Thyroid gland (tissue), 4 donors: ENCODE measurements at regions not wholly inside any gene's neighbourhood (a gene's known extent, or its start where the extent isn't known, plus 50 kb on each side); places are given as distances from the start of the nearest gene placed in this dataset.

Experiments
- DNase-seq, 2 donors: peaks; one replicate each; pipeline ENCODE4 v3.0.0-alpha.2; 2019
- H3K27ac ChIP-seq, 3 donors: fragments of 200-600 bp; sonication (generic); 1 replicate in 2 of 3; 2 replicates in 1 of 3; pipeline ENCODE4 v1.5.1; 2016 to 2019; ENCODE audit warnings: mild to moderate bottlenecking in 1 of 3, moderate library complexity in 1 of 3
- H3K27me3 ChIP-seq: fragments of 200-600 bp; sonication (generic); one replicate; pipeline ENCODE4 v1.5.1; 2019
- H3K36me3 ChIP-seq, 2 donors: fragments of 200-600 bp; sonication (generic); one replicate each; pipeline ENCODE4 v1.5.1; 2016 to 2019
- H3K4me1 ChIP-seq, 2 donors: fragments of 200-600 bp; sonication (generic); one replicate each; pipeline ENCODE4 v1.5.1; 2017 to 2019
- H3K4me3 ChIP-seq, 3 donors: fragments of 200-600 bp; sonication (generic); replicated peaks in 1 of 3; 1 replicate in 2 of 3; 2 replicates in 1 of 3; pipeline ENCODE4 v1.5.1; 2016; ENCODE audit warnings: mild to moderate bottlenecking in 1 of 3
- H3K9me3 ChIP-seq: fragments of 200-600 bp; sonication (generic); one replicate; pipeline ENCODE4 v1.5.1; 2017
- CTCF ChIP-seq, 6 experiments: fragments of 200-600 bp in 3 of 6; fragments of 450-650 bp in 3 of 6; sonication (generic) in 3 of 6; IDR thresholded peaks; one replicate each; pipeline ENCODE4 v1.5.1; 2016 to 2019; ENCODE audit warnings: antibody characterized with exemption in 6 of 6, mild to moderate bottlenecking in 2 of 6, inconsistent platforms in 1 of 6, moderate library complexity in 1 of 6
- POLR2A ChIP-seq, 2 donors: fragments of 450-650 bp; IDR thresholded peaks; one replicate each; pipeline ENCODE4 v1.6.1; 2017; ENCODE audit warnings: antibody characterized with exemption in 2 of 2, mild to moderate bottlenecking in 2 of 2, moderate library complexity in 1 of 2
- WGBS, 2 donors: methylation state at CpG; one replicate each; pipeline ENCODE4 v1.1.5; 2017; 5-methylcytosine and 5-hydroxymethylcytosine counted together
- intact Hi-C: fragments of 100-400 bp; cut with DNase I; formaldehyde crosslinking; loops from one replicate; pipeline ENCODE4 v1.15.1; 2023

DNA sequence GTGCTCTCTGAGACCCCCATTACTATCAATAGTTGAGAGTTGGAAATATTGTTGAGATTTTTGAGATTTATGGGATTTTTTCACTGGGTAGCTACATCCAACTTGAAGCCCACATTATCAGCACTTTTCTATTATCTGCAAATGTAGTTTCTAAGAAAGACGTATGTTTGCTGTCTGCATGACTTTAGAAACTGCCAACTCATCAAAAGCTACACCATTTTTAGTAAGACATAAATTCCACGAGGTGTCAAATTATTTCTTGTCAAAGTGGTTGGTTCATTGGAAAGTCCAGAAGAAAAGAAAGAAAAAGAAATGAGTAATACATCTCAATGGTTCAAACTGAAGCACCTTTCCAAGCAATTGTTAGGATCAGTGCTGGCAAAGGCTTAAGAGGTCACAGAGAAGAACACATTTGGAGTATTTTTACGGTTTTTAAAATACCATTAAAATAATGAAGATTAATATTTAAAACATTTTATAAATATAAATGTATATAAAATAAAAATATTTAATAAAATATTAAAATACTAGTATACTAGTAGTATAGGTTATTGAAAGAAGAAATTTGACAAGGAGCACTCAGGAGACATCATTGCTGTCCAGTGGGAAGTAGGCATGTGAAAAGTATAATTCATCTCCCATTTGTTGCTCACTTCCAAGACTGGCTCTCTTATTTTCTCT lies 463.5 kb downstream of the TAFA4 start:
- Histone ChIP-seq H3K27ac (no peak overlapping the region), H3K9me3 (no peaks in the 10 kb centered on the region), H3K4me3 (no peak overlapping the region), H3K4me1 (no peaks in the 10 kb centered on the region), H3K36me3 (no peaks in the 10 kb centered on the region), H3K27me3 (no peaks in the 10 kb centered on the region)
- WGBS, 2 donors = 82 to 86% methylated on average over 3 of the region's 3 CpGs
- DNase-seq = no peak
- intact Hi-C loops = no loop called here
- no peak for TF ChIP-seq POLR2A (IDR thresholded peaks at IDR 0.05)
- TF ChIP-seq CTCF (IDR thresholded peaks at IDR 0.05) = no peak

GRCh38 chr3:68467465-68467864 lies 464.9 kb downstream of the TAFA4 start:
- no peaks in the 10 kb centered on the region for H3K36me3 ChIP-seq
- no peak for DNase-seq
- WGBS, 2 donors = 43 to 51% methylated on average over 2 of the region's 2 CpGs
- H3K9me3 ChIP-seq = no peaks in the 10 kb centered on the region
- intact Hi-C loops = no loop called here
- H3K27ac ChIP-seq = no peak overlapping the region
- TF ChIP-seq POLR2A (IDR thresholded peaks at IDR 0.05) = no peak
- TF ChIP-seq CTCF (IDR thresholded peaks at IDR 0.05) = no peak
- H3K4me1 ChIP-seq = no peaks in the 10 kb centered on the region
- no peak overlapping the region for H3K4me3 ChIP-seq
- no peaks in the 10 kb centered on the region for H3K27me3 ChIP-seq

- TF ChIP-seq POLR2A (IDR thresholded peaks at IDR 0.05) = no peak
- no peak for TF ChIP-seq CTCF (IDR thresholded peaks at IDR 0.05)
- no peak overlapping the region for H3K4me3 ChIP-seq
- DNase-seq = no peak
- H3K9me3 ChIP-seq = no peaks in the 10 kb centered on the region
- H3K27me3 ChIP-seq = no peaks in the 10 kb centered on the region
- intact Hi-C loops = no loop called here
- no peaks in the 10 kb centered on the region for H3K4me1 ChIP-seq
- 74 to 80% methylated on average over 2 of the region's 2 CpGs for WGBS, 2 donors
- H3K27ac ChIP-seq = no peak overlapping the region
- no peaks in the 10 kb centered on the region for H3K36me3 ChIP-seq
Measured at GRCh38 chr3:68458581-68458980, 473.8 kb downstream of the TAFA4 start.

GRCh38 chr3:68448510-68449383 lies 483.6 kb downstream of the TAFA4 start:
- Histone ChIP-seq H3K4me1 (no peaks in the 10 kb centered on the region), H3K36me3 (no peaks in the 10 kb centered on the region), H3K27ac (no peak overlapping the region), H3K9me3 (no peaks in the 10 kb centered on the region), H3K27me3 (no peaks in the 10 kb centered on the region), H3K4me3 (no peak overlapping the region)
- DNase-seq = no peak
- TF ChIP-seq POLR2A (IDR thresholded peaks at IDR 0.05) (no peak), CTCF (IDR thresholded peaks at IDR 0.05) (no peak)
- WGBS, 2 donors = 77 to 79% methylated on average over 5 of the region's 5 CpGs
- intact Hi-C loops = no loop called here

DNA sequence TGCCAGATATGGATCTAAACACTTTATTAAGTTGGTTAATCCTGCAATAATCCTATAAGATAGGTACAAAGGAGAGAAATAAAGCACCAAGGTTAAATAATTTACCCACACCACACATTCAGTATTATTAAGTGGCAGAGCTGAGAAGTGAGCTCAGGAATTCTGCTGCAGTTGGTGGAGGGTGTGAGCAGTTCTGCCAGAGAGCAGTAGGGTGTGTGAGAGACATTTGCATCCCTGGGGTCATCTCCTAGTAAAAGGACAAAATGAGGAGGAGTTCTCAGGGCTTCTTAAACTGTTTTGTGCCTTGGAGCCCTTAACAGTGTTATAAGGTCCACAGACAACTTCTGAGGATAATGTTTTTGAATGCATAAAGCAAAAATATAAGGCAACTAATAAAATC lies 484.5 kb downstream of the TAFA4 start:
- Histone ChIP-seq H3K36me3 (no peaks in the 10 kb centered on the region), H3K9me3 (no peaks in the 10 kb centered on the region), H3K4me3 (no peak overlapping the region), H3K4me1 (no peaks in the 10 kb centered on the region), H3K27ac (no peak overlapping the region), H3K27me3 (no peaks in the 10 kb centered on the region)
- intact Hi-C loops = no loop called here
- DNase-seq = no peak
- TF ChIP-seq POLR2A (IDR thresholded peaks at IDR 0.05) = no peak
- TF ChIP-seq CTCF (IDR thresholded peaks at IDR 0.05) = no peak
